ENCODE measurements at regions not wholly inside any gene's neighbourhood (a gene's known extent, or its start where the extent isn't known, plus 50 kb on each side); places are given as distances from the start of the nearest gene placed in this dataset.

- DNase-seq (ENCODE audit: low spot score): no peak
These were observed 125.0 kb upstream of the NBEA start for GRCh38 chr13:34816908-34817665.

GRCh38 chr13:34822650-34823049 lies 119.4 kb upstream of the NBEA start:
- DNase-seq (ENCODE audit: low spot score): no peak

GRCh38 chr13:34826432-34826831 lies 115.6 kb upstream of the NBEA start:
- no peak for DNase-seq (ENCODE audit: low spot score)

- peak; percentile 43 for DNase-seq (ENCODE audit: low spot score)
These were observed 108.4 kb upstream of the NBEA start for GRCh38 chr13:34833562-34834182.

GRCh38 chr13:34842466-34842865 lies 99.6 kb upstream of the NBEA start:
- no peak for DNase-seq (ENCODE audit: low spot score)

- DNase-seq (ENCODE audit: low spot score): no peak
These were observed 94.3 kb upstream of the NBEA start for GRCh38 chr13:34847766-34848165.

- no peak for DNase-seq (ENCODE audit: low spot score)
These were observed 92.7 kb upstream of the NBEA start for GRCh38 chr13:34849406-34849805.

GRCh38 chr13:34853161-34853560 lies 88.9 kb upstream of the NBEA start:
- no peak for DNase-seq (ENCODE audit: low spot score)

GRCh38 chr13:34857558-34858325 lies 84.3 kb upstream of the NBEA start:
- DNase-seq (ENCODE audit: low spot score): no peak

GRCh38 chr13:34862311-34862710 lies 79.8 kb upstream of the NBEA start:
- DNase-seq (ENCODE audit: low spot score): no peak

GRCh38 chr13:34862716-34863115 lies 79.4 kb upstream of the NBEA start:
- DNase-seq (ENCODE audit: low spot score): no peak

GRCh38 chr13:34863360-34864135 lies 78.5 kb upstream of the NBEA start:
- peak; percentile 51 for DNase-seq (ENCODE audit: low spot score)

- DNase-seq (ENCODE audit: low spot score): no peak
These were observed 77.4 kb upstream of the NBEA start for GRCh38 chr13:34864671-34865070.

GRCh38 chr13:34867590-34867989 lies 74.5 kb upstream of the NBEA start:
- no peak for DNase-seq (ENCODE audit: low spot score)

GRCh38 chr13:34868733-34869132 lies 73.3 kb upstream of the NBEA start:
- no peak for DNase-seq (ENCODE audit: low spot score)

- no peak for DNase-seq (ENCODE audit: low spot score)
These were observed 72.4 kb upstream of the NBEA start for GRCh38 chr13:34869696-34870095.

- DNase-seq (ENCODE audit: low spot score): no peak
These were observed 63.7 kb upstream of the NBEA start for GRCh38 chr13:34878329-34878728.

- DNase-seq (ENCODE audit: low spot score): no peak
These were observed 62.2 kb upstream of the NBEA start for GRCh38 chr13:34879851-34880250.

GRCh38 chr13:34881494-34881893 lies 60.6 kb upstream of the NBEA start:
- no peak for DNase-seq (ENCODE audit: low spot score)

- no peak for DNase-seq (ENCODE audit: low spot score)
These were observed 58.7 kb upstream of the NBEA start for GRCh38 chr13:34883396-34883795.

GRCh38 chr13:34884366-34884765 lies 57.7 kb upstream of the NBEA start:
- DNase-seq (ENCODE audit: low spot score): no peak

GRCh38 chr13:34886121-34886875 lies 55.8 kb upstream of the NBEA start:
- no peak for DNase-seq (ENCODE audit: low spot score)
